C4-2B (cell line): ENCODE measurements at regions not wholly inside any gene's neighbourhood (a gene's known extent, or its start where the extent isn't known, plus 50 kb on each side); places are given as distances from the start of the nearest gene placed in this dataset.

Experiments
- ZFX ChIP-seq: fragments of 450-650 bp; IDR thresholded peaks from 2 replicates; pipeline ENCODE4 v1.6.1; 2017
- TF ChIP-seq, protein P1 (sequence below): fragments of 450-650 bp; conservative IDR thresholded peaks from 2 replicates; pipeline ENCODE4 v1.5.1; 2017; ENCODE audit warnings: mild to moderate bottlenecking

DNA sequence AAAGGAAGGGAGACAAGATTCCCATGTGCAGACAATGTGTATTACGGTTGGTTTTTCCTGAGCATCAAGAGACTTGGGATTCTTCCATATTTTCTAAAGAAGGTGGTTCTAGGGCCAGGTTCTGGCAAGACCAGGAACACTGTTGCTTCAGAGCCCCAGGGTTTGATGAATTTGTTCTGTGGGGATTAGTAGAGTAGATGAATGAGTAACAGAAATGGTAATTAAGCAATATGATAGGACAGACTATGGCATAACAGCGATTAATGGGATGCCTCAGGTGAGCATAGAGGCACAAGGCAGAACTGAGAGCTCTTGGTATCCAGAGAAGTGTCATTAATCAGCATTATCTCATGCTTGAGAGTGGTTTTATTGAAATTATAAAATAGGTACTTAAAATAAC is 82.8 kb upstream of the PNPT1 start:
- TF ChIP-seq, protein P1, sequence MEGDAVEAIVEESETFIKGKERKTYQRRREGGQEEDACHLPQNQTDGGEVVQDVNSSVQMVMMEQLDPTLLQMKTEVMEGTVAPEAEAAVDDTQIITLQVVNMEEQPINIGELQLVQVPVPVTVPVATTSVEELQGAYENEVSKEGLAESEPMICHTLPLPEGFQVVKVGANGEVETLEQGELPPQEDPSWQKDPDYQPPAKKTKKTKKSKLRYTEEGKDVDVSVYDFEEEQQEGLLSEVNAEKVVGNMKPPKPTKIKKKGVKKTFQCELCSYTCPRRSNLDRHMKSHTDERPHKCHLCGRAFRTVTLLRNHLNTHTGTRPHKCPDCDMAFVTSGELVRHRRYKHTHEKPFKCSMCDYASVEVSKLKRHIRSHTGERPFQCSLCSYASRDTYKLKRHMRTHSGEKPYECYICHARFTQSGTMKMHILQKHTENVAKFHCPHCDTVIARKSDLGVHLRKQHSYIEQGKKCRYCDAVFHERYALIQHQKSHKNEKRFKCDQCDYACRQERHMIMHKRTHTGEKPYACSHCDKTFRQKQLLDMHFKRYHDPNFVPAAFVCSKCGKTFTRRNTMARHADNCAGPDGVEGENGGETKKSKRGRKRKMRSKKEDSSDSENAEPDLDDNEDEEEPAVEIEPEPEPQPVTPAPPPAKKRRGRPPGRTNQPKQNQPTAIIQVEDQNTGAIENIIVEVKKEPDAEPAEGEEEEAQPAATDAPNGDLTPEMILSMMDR = no peak
- no peak for TF ChIP-seq ZFX
